Kidney epithelial cell (primary cell): ENCODE measurements at regions not wholly inside any gene's neighbourhood (a gene's known extent, or its start where the extent isn't known, plus 50 kb on each side); places are given as distances from the start of the nearest gene placed in this dataset.

Experiments
- DNase-seq: peaks from one replicate; pipeline ENCODE4 v3.0.0-alpha.2; 2010; ENCODE audit warnings: low read depth
- H3K27me3 ChIP-seq: 2 replicates; pipeline ENCODE4 v1.6.0; 2011; ENCODE audit warnings: low read length; ENCODE audit not compliant: control insufficient read depth, insufficient read depth
- H3K36me3 ChIP-seq: 2 replicates; pipeline ENCODE4 v1.5.1; 2011; ENCODE audit warnings: low read length; ENCODE audit not compliant: control insufficient read depth, insufficient read depth
- H3K4me3 ChIP-seq: 2 replicates; pipeline ENCODE4 v1.5.1; 2011; ENCODE audit warnings: low read depth, mild to moderate bottlenecking, control low read depth, low read length
- CTCF ChIP-seq: IDR thresholded peaks from 2 replicates; pipeline ENCODE4 v1.5.1; 2011; ENCODE audit warnings: mild to moderate bottlenecking, moderate library complexity, low read length, control low read depth, inconsistent platforms; ENCODE audit not compliant: insufficient read depth, poor library complexity, severe bottlenecking

DNA sequence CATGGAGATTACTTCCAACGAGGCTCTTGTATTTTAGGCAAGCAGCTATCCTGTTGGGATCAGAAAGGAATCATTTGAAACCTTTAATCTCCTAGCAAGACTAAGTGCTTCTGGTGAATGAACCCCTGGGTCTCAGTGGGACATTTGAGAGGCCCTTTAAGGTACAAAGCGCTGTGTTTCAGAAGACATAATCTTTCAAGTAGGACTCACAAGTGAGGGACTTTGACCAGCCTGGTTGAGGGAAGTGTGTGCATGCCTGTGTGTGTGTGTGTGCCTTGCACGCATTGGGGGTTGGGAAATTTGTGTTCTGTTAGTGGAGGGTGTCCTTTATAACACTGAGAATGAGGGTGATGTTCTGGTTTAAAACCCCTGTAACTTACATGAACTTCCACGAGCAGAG, 64.4 kb upstream of the KCNG1 start:
- no peak overlapping the region for H3K4me3 ChIP-seq
- H3K27me3 ChIP-seq = peaks cover 31% of the 10 kb centered on the region
- TF ChIP-seq CTCF = no peak
- H3K36me3 ChIP-seq = no peaks in the 10 kb centered on the region
- no peak for DNase-seq

DNA sequence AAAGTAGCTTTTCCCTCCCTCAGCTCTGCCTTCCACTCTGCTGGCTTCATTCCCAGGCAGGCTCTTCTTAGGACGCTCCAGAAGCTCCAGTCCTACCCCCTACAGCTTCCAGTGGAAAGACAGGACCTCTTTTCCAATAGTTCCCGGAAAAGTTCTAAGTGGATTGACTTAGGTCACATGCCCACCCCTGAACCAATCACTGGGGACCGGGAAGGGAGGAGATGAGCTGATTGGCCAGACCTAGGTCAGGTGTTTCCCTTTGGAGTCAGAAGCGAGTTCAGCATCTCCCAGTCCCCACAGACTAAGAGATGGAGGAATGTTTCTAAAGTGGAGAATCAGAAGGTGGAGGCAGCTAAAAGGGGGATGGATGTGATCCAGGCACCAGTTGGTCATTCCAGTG, 62.9 kb upstream of the KCNG1 start:
- TF ChIP-seq CTCF = no peak
- H3K36me3 ChIP-seq = no peaks in the 10 kb centered on the region
- H3K27me3 ChIP-seq = peaks cover 22% of the 10 kb centered on the region
- no peak for DNase-seq
- no peak overlapping the region for H3K4me3 ChIP-seq

- peaks cover 20% of the 10 kb centered on the region for H3K27me3 ChIP-seq
- H3K4me3 ChIP-seq = no peak overlapping the region
- TF ChIP-seq CTCF = no peak
- DNase-seq = no peak
- H3K36me3 ChIP-seq = no peaks in the 10 kb centered on the region
These were observed 61.9 kb upstream of the KCNG1 start for GRCh38 chr20:51084593-51085377.

- Histone ChIP-seq H3K36me3 (no peaks in the 10 kb centered on the region), H3K4me3 (no peak overlapping the region), H3K27me3 (peaks cover 22% of the 10 kb centered on the region)
- no peak for TF ChIP-seq CTCF
- DNase-seq = no peak
These were observed 60.5 kb upstream of the KCNG1 start for GRCh38 chr20:51083447-51083846.

GRCh38 chr20:51082988-51083387, 60.1 kb upstream of the KCNG1 start:
- H3K27me3 ChIP-seq = peaks cover 26% of the 10 kb centered on the region
- no peaks in the 10 kb centered on the region for H3K36me3 ChIP-seq
- no peak for TF ChIP-seq CTCF
- DNase-seq = no peak
- H3K4me3 ChIP-seq = no peak overlapping the region

- H3K4me3 ChIP-seq = no peak overlapping the region
- no peak for DNase-seq
- no peaks in the 10 kb centered on the region for H3K36me3 ChIP-seq
- TF ChIP-seq CTCF = no peak
- peaks cover 23% of the 10 kb centered on the region for H3K27me3 ChIP-seq
These were observed 57.6 kb upstream of the KCNG1 start for GRCh38 chr20:51080516-51080915.
